ENCODE measurements at regions not wholly inside any gene's neighbourhood (a gene's known extent, or its start where the extent isn't known, plus 50 kb on each side); places are given as distances from the start of the nearest gene placed in this dataset.

- intact Hi-C loops (cut with micrococcal nuclease), result no loop called here
- Histone ChIP-seq H3K9me1 (replicated peaks; ENCODE audit: control insufficient read depth, extremely low read depth, insufficient read depth, low read length) (no peaks in the 10 kb centered on the region), H3K4me3 (replicated peaks in 1 of 3; ENCODE audit: insufficient read depth in 1 of 3, low read depth in 1 of 3, low read length in 3 of 3) (no peak overlapping the region), H3K9me3 (replicated peaks; ENCODE audit: control insufficient read depth, insufficient read depth, low read length) (no peaks in the 10 kb centered on the region), H4K20me1 (replicated peaks; ENCODE audit: control insufficient read depth, extremely low read depth, insufficient read depth, low read length) (no peaks in the 10 kb centered on the region), H3K36me3 (ENCODE audit: control insufficient read depth in 2 of 2, extremely low read depth in 1 of 2, insufficient read depth in 2 of 2, low read length in 2 of 2) (no peaks in the 10 kb centered on the region), H3K9ac (replicated peaks; ENCODE audit: extremely low read depth, insufficient read depth, low read length) (no peak overlapping the region), H3K4me1 (ENCODE audit: control insufficient read depth, extremely low read depth, insufficient read depth, low read length) (no peaks in the 10 kb centered on the region), H3K27me3 (ENCODE audit: control insufficient read depth in 2 of 2, insufficient read depth in 2 of 2, low read length in 2 of 2) (no peaks in the 10 kb centered on the region), H3K4me2 (ENCODE audit: insufficient read depth, low read length) (no peak overlapping the region), H3K27ac (ENCODE audit: insufficient read depth, low read depth, low read length) (no peak overlapping the region), H2AFZ (ENCODE audit: low read depth, low read length) (no peak overlapping the region), H3K79me2 (ENCODE audit: control insufficient read depth, insufficient read depth, low read length) (no peaks in the 10 kb centered on the region)
- ChIA-PET POLR2A (no interaction called here), CTCF (interaction anchor here (0.8 kb wide), 1 partner anchor 9 kb away, joined by 3 read pairs; no protein-coding TSS in a partner anchor)
- dilution Hi-C loops (cut with MboI; ENCODE audit: extremely low pct_ligation_motif_present, low sequenced_read_pairs), result no loop called here
- no peak for DNase-seq (ENCODE audit: low read depth, low spot score)
- BruUV-seq (replicated peaks), result no TSS peak
- TF ChIP-seq CTCF (IDR thresholded peaks at IDR 0.05; ENCODE audit: extremely low read depth in 1 of 2, insufficient read depth in 1 of 2, low read depth in 1 of 2, low read length in 2 of 2) (no peak), POLR2AphosphoS5 (IDR thresholded peaks at IDR 0.05; ENCODE audit: insufficient read depth, low read depth, low read length) (no peak), JUN (IDR thresholded peaks at IDR 0.05; ENCODE audit: borderline replicate concordance, insufficient read depth, insufficient read length, low read depth) (no peak), EZH2 (IDR thresholded peaks at IDR 0.05; ENCODE audit: borderline replicate concordance, low read depth, low read length, severe bottlenecking) (no peak), FOS (IDR thresholded peaks at IDR 0.05; ENCODE audit: borderline replicate concordance, insufficient read depth, low read length) (no peak), MYC (IDR thresholded peaks at IDR 0.05; ENCODE audit: low read depth, low read length) (no peak), GATA2 (IDR thresholded peaks at IDR 0.05; ENCODE audit: insufficient read depth, insufficient read length, low read depth, low read length) (no peak), POLR2A (IDR thresholded peaks at IDR 0.05; ENCODE audit: low read depth, low read length) (no peak)
- TF ChIP-seq, protein P1, sequence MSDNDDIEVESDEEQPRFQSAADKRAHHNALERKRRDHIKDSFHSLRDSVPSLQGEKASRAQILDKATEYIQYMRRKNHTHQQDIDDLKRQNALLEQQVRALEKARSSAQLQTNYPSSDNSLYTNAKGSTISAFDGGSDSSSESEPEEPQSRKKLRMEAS (IDR thresholded peaks at IDR 0.05; ENCODE audit: insufficient read depth, insufficient read length), result no peak
- FAIRE-seq, result no peak
Observed at GRCh38 chr2:156933645-156934225, 323.8 kb upstream of the GALNT5 start.

Measured in endothelial cell of umbilical vein (primary cell).